ENCODE measurements at regions not wholly inside any gene's neighbourhood (a gene's known extent, or its start where the extent isn't known, plus 50 kb on each side); places are given as distances from the start of the nearest gene placed in this dataset.

GRCh38 chr7:67696124-67696523, 699.5 kb downstream of the TYW1 start:
- no peaks in the 10 kb centered on the region for H3K36me3 ChIP-seq (ENCODE audit: control insufficient read depth in 1 of 2, insufficient read depth in 2 of 2, low read length in 2 of 2)
- H3K27ac ChIP-seq (ENCODE audit: low read length) = no peak overlapping the region
- no peaks in the 10 kb centered on the region for H3K4me1 ChIP-seq (ENCODE audit: control insufficient read depth in 1 of 2, insufficient read depth in 2 of 2, low read length in 2 of 2)
- H3K9me3 ChIP-seq (ENCODE audit: control insufficient read depth in 1 of 2, low read length in 2 of 2) = no peaks in the 10 kb centered on the region
- no peak overlapping the region for H3K4me3 ChIP-seq (ENCODE audit: low read depth in 1 of 2, low read length in 2 of 2)
- no peaks in the 10 kb centered on the region for H3K27me3 ChIP-seq (ENCODE audit: low read depth, low read length)

GRCh38 chr7:67696878-67697277, 700.2 kb downstream of the TYW1 start:
- Histone ChIP-seq H3K36me3 (ENCODE audit: control insufficient read depth in 1 of 2, insufficient read depth in 2 of 2, low read length in 2 of 2) (no peaks in the 10 kb centered on the region), H3K4me1 (ENCODE audit: control insufficient read depth in 1 of 2, insufficient read depth in 2 of 2, low read length in 2 of 2) (no peaks in the 10 kb centered on the region), H3K9me3 (ENCODE audit: control insufficient read depth in 1 of 2, low read length in 2 of 2) (peaks cover 0 to 1% of the 10 kb centered on the region in 2 donors), H3K27ac (ENCODE audit: low read length) (no peak overlapping the region), H3K27me3 (ENCODE audit: low read depth, low read length) (no peaks in the 10 kb centered on the region), H3K4me3 (ENCODE audit: low read depth in 1 of 2, low read length in 2 of 2) (no peak overlapping the region)

- Histone ChIP-seq H3K9me3 (ENCODE audit: control insufficient read depth in 1 of 2, low read length in 2 of 2) (peaks cover 0 to 2% of the 10 kb centered on the region in 2 donors), H3K36me3 (ENCODE audit: control insufficient read depth in 1 of 2, insufficient read depth in 2 of 2, low read length in 2 of 2) (no peaks in the 10 kb centered on the region)
These were observed 701.7 kb downstream of the TYW1 start for GRCh38 chr7:67698354-67698753.

GRCh38 chr7:67705850-67706249, 709.2 kb downstream of the TYW1 start:
- no peaks in the 10 kb centered on the region for H3K36me3 ChIP-seq (ENCODE audit: control insufficient read depth in 1 of 2, insufficient read depth in 2 of 2, low read length in 2 of 2)
- H3K9me3 ChIP-seq (ENCODE audit: control insufficient read depth in 1 of 2, low read length in 2 of 2) = peaks cover 0 to 11% of the 10 kb centered on the region in 2 donors
- H3K4me1 ChIP-seq (ENCODE audit: control insufficient read depth in 1 of 2, insufficient read depth in 2 of 2, low read length in 2 of 2) = no peaks in the 10 kb centered on the region
- no peak overlapping the region for H3K4me3 ChIP-seq (ENCODE audit: low read depth in 1 of 2, low read length in 2 of 2)
- H3K27me3 ChIP-seq (ENCODE audit: low read depth, low read length) = no peaks in the 10 kb centered on the region
- no peak overlapping the region for H3K27ac ChIP-seq (ENCODE audit: low read length)

More at GRCh38 chr7:67698354-67698753, 701.7 kb downstream of the TYW1 start:
- Histone ChIP-seq H3K27me3 (ENCODE audit: low read depth, low read length) (no peaks in the 10 kb centered on the region), H3K27ac (ENCODE audit: low read length) (no peak overlapping the region), H3K4me3 (ENCODE audit: low read depth in 1 of 2, low read length in 2 of 2) (no peak overlapping the region), H3K4me1 (ENCODE audit: control insufficient read depth in 1 of 2, insufficient read depth in 2 of 2, low read length in 2 of 2) (no peaks in the 10 kb centered on the region)

GRCh38 chr7:67711706-67712105, 715.1 kb downstream of the TYW1 start:
- no peaks in the 10 kb centered on the region for H3K4me1 ChIP-seq (ENCODE audit: control insufficient read depth in 1 of 2, insufficient read depth in 2 of 2, low read length in 2 of 2)
- H3K9me3 ChIP-seq (ENCODE audit: control insufficient read depth in 1 of 2, low read length in 2 of 2) = peaks cover 0 to 9% of the 10 kb centered on the region in 2 donors
- no peaks in the 10 kb centered on the region for H3K27me3 ChIP-seq (ENCODE audit: low read depth, low read length)
- H3K27ac ChIP-seq (ENCODE audit: low read length) = no peak overlapping the region
- H3K4me3 ChIP-seq (ENCODE audit: low read depth in 1 of 2, low read length in 2 of 2) = no peak overlapping the region
- H3K36me3 ChIP-seq (ENCODE audit: control insufficient read depth in 1 of 2, insufficient read depth in 2 of 2, low read length in 2 of 2) = no peaks in the 10 kb centered on the region

- H3K36me3 ChIP-seq (ENCODE audit: control insufficient read depth in 1 of 2, insufficient read depth in 2 of 2, low read length in 2 of 2) = no peaks in the 10 kb centered on the region
- no peak overlapping the region for H3K27ac ChIP-seq (ENCODE audit: low read length)
- H3K4me1 ChIP-seq (ENCODE audit: control insufficient read depth in 1 of 2, insufficient read depth in 2 of 2, low read length in 2 of 2) = no peaks in the 10 kb centered on the region
- H3K27me3 ChIP-seq (ENCODE audit: low read depth, low read length) = no peaks in the 10 kb centered on the region
- peaks cover 0 to 9% of the 10 kb centered on the region in 2 donors for H3K9me3 ChIP-seq (ENCODE audit: control insufficient read depth in 1 of 2, low read length in 2 of 2)
- H3K4me3 ChIP-seq (ENCODE audit: low read depth in 1 of 2, low read length in 2 of 2) = no peak overlapping the region
These were observed 716.9 kb downstream of the TYW1 start for GRCh38 chr7:67713451-67714056.

GRCh38 chr7:67716729-67717128, 720.1 kb downstream of the TYW1 start:
- Histone ChIP-seq H3K4me3 (ENCODE audit: low read depth in 1 of 2, low read length in 2 of 2) (no peak overlapping the region), H3K9me3 (ENCODE audit: control insufficient read depth in 1 of 2, low read length in 2 of 2) (no peaks in the 10 kb centered on the region), H3K4me1 (ENCODE audit: control insufficient read depth in 1 of 2, insufficient read depth in 2 of 2, low read length in 2 of 2) (no peaks in the 10 kb centered on the region), H3K36me3 (ENCODE audit: control insufficient read depth in 1 of 2, insufficient read depth in 2 of 2, low read length in 2 of 2) (no peaks in the 10 kb centered on the region), H3K27me3 (ENCODE audit: low read depth, low read length) (no peaks in the 10 kb centered on the region), H3K27ac (ENCODE audit: low read length) (no peak overlapping the region)

- H3K27me3 ChIP-seq (ENCODE audit: low read depth, low read length) = no peaks in the 10 kb centered on the region
- no peaks in the 10 kb centered on the region for H3K36me3 ChIP-seq (ENCODE audit: control insufficient read depth in 1 of 2, insufficient read depth in 2 of 2, low read length in 2 of 2)
- H3K4me1 ChIP-seq (ENCODE audit: control insufficient read depth in 1 of 2, insufficient read depth in 2 of 2, low read length in 2 of 2) = no peaks in the 10 kb centered on the region
- no peaks in the 10 kb centered on the region for H3K9me3 ChIP-seq (ENCODE audit: control insufficient read depth in 1 of 2, low read length in 2 of 2)
- no peak overlapping the region for H3K27ac ChIP-seq (ENCODE audit: low read length)
- no peak overlapping the region for H3K4me3 ChIP-seq (ENCODE audit: low read depth in 1 of 2, low read length in 2 of 2)
These were observed 727.0 kb downstream of the TYW1 start for GRCh38 chr7:67723591-67723990.

- Histone ChIP-seq H3K4me3 (ENCODE audit: low read depth in 1 of 2, low read length in 2 of 2) (no peak overlapping the region), H3K27ac (ENCODE audit: low read length) (no peak overlapping the region), H3K4me1 (ENCODE audit: control insufficient read depth in 1 of 2, insufficient read depth in 2 of 2, low read length in 2 of 2) (no peaks in the 10 kb centered on the region), H3K36me3 (ENCODE audit: control insufficient read depth in 1 of 2, insufficient read depth in 2 of 2, low read length in 2 of 2) (no peaks in the 10 kb centered on the region), H3K9me3 (ENCODE audit: control insufficient read depth in 1 of 2, low read length in 2 of 2) (no peaks in the 10 kb centered on the region), H3K27me3 (ENCODE audit: low read depth, low read length) (no peaks in the 10 kb centered on the region)
These were observed 727.8 kb downstream of the TYW1 start for GRCh38 chr7:67724435-67724834.

- Histone ChIP-seq H3K27me3 (ENCODE audit: low read depth, low read length) (no peaks in the 10 kb centered on the region), H3K27ac (ENCODE audit: low read length) (no peak overlapping the region), H3K9me3 (ENCODE audit: control insufficient read depth in 1 of 2, low read length in 2 of 2) (no peaks in the 10 kb centered on the region), H3K4me1 (ENCODE audit: control insufficient read depth in 1 of 2, insufficient read depth in 2 of 2, low read length in 2 of 2) (no peaks in the 10 kb centered on the region), H3K4me3 (ENCODE audit: low read depth in 1 of 2, low read length in 2 of 2) (no peak overlapping the region), H3K36me3 (ENCODE audit: control insufficient read depth in 1 of 2, insufficient read depth in 2 of 2, low read length in 2 of 2) (no peaks in the 10 kb centered on the region)
These were observed 728.3 kb downstream of the TYW1 start for GRCh38 chr7:67724955-67725354.

- no peak overlapping the region for H3K4me3 ChIP-seq (ENCODE audit: low read depth in 1 of 2, low read length in 2 of 2)
- H3K36me3 ChIP-seq (ENCODE audit: control insufficient read depth in 1 of 2, insufficient read depth in 2 of 2, low read length in 2 of 2) = no peaks in the 10 kb centered on the region
- no peak overlapping the region for H3K27ac ChIP-seq (ENCODE audit: low read length)
- no peaks in the 10 kb centered on the region for H3K27me3 ChIP-seq (ENCODE audit: low read depth, low read length)
- H3K4me1 ChIP-seq (ENCODE audit: control insufficient read depth in 1 of 2, insufficient read depth in 2 of 2, low read length in 2 of 2) = no peaks in the 10 kb centered on the region
- H3K9me3 ChIP-seq (ENCODE audit: control insufficient read depth in 1 of 2, low read length in 2 of 2) = no peaks in the 10 kb centered on the region
These were observed 728.8 kb downstream of the TYW1 start for GRCh38 chr7:67725423-67725822.

GRCh38 chr7:67729771-67730170, 733.1 kb downstream of the TYW1 start:
- H3K4me1 ChIP-seq (ENCODE audit: control insufficient read depth in 1 of 2, insufficient read depth in 2 of 2, low read length in 2 of 2) = no peaks in the 10 kb centered on the region
- H3K27ac ChIP-seq (ENCODE audit: low read length) = no peak overlapping the region
- H3K9me3 ChIP-seq (ENCODE audit: control insufficient read depth in 1 of 2, low read length in 2 of 2) = no peaks in the 10 kb centered on the region
- H3K4me3 ChIP-seq (ENCODE audit: low read depth in 1 of 2, low read length in 2 of 2) = no peak overlapping the region
- H3K36me3 ChIP-seq (ENCODE audit: control insufficient read depth in 1 of 2, insufficient read depth in 2 of 2, low read length in 2 of 2) = no peaks in the 10 kb centered on the region
- no peaks in the 10 kb centered on the region for H3K27me3 ChIP-seq (ENCODE audit: low read depth, low read length)

All from muscle layer of duodenum (tissue), 2 donors.